ENCODE measurements at regions not wholly inside any gene's neighbourhood (a gene's known extent, or its start where the extent isn't known, plus 50 kb on each side); places are given as distances from the start of the nearest gene placed in this dataset.
"Not testable (repeated sequence)": the region's sequence is repeated elsewhere in the genome, so short reads cannot be mapped to it uniquely, and the experiment has no call there.

DNA sequence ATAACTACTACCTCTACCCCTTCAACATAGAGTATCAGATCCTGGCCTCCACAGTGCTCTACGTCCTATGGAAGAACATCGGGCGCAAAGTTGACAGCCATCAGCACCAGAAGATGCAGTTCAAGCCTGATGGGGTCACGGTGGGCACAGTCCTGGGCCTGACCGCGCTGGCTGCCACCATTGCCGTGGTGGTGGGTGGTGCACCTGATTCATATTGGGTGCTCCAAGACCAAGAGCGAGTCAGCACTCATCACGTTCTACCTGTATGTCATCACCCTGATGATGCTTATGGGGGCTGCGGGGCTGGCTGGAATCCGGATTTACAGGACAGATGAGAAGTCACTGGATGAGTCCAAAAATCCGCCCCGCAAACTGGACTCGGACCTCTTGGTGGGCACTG is 846.4 kb downstream of the RPIA start:
- DNase-seq = not testable (repeated sequence)

DNA sequence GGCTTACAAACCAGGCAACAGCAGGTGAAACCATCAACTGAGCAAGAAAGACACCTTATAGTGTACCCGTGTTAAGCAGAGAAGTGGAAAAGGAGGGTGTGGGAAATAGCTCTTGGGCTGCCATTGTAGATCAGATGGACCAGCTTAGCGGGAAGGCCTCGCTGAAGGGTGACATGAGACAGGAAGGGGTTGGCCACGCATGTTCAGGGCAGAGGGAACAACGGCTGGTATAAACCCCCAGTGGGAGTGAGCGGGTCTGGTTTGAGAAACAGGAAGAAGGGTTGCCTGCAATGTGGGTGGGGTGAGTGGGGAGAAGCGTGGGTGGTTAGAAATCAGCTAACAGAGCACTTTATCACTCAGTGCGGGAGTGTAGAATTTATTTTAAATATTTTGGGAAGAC is 852.6 kb downstream of the RPIA start:
- DNase-seq = not testable (repeated sequence)

DNA sequence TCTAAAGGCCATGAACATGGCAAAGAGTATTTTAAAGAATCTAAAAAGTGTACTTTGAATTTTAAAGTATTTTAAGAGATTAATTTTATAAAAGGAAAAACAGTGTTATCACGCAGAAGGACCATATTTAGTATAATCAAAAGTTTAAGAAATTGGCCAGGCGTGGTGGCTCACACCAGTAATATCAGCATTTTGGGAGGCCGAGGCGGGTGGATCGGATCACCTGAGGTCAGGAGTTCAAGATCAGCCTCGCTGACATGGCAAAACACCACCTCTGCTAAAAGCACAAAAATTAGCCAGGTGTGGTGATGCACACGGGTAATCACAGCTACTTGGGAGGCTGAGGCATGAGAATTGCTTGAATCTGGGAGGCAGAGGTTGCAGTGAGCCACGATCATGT is 887.7 kb downstream of the RPIA start:
- DNase-seq = not testable (repeated sequence)

DNA sequence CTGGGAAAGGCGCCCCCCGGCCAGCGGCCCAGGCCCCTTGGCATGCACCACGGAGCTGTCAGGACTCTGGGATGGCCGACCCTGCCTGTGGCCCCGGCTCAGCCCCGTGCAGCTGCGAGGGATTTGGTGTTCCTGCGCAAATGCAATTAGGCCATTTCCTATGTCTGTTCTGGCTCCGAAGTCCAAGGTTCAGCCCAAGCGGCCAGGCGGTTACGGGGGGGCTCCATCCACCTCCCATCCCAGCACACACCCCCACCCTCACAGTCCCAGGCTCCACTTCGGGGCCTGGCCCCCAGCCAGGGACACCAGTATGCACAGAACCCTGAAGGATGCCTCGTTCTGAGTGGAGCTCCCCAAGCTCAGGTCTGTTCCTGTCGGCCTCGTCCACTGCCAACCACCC is 891.3 kb downstream of the RPIA start:
- DNase-seq = not testable (repeated sequence)

DNA sequence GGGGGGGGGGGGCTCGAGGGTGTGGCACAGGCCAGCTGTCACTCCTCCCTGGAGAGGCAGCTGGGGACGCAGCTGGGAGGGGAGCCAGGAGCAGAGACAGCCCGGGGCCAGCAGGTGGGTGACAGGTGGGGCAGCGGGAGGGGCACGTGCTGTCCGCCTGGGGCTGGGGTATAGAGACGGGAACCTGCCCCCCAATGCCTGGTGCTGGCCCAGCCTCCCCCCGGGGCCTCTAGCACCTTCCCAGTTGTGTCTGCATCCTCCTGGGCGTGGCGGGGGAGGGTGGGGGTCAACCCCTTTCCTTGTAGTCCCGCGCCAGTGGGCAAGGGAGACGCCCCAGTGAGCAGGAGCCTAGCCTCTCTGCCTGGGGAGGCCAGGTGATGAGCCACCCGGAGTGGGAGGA is 892.6 kb downstream of the RPIA start:
- DNase-seq = not testable (repeated sequence)

DNA sequence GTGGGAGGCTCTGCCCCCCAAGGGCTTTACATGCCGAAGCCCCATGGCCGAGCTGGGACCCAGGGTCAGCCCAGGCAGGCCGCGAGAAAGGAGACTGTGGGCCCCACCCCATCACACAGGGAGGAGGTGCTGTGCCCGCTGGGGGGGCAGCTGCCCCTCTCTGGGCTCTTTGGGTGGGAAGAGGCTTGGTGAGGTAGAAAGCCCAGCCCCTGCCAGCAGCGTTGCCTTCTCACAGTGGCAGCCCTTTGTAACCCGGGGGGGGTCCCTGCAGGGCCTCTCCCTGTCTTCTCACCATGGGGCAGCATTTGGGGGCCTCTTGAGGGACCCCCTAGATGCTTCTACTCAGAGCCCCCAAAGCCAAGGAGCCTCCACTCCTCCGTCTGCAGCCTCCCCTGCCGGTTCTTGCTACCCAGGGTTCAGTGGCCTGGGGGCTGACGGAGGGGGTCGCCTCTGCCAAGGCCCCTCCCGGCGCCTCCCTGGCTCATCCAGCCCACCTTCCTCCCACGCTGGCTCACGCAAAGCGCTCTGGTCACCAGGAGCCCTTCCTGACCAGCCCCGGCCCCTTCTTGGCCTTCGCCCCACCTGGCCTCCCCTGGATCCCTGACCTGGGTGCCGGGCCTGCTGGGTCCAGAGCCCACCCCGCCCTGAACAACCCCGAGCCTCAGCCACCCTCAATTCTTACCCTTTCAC is 893.5 kb downstream of the RPIA start:
- not testable (repeated sequence) for DNase-seq

DNA sequence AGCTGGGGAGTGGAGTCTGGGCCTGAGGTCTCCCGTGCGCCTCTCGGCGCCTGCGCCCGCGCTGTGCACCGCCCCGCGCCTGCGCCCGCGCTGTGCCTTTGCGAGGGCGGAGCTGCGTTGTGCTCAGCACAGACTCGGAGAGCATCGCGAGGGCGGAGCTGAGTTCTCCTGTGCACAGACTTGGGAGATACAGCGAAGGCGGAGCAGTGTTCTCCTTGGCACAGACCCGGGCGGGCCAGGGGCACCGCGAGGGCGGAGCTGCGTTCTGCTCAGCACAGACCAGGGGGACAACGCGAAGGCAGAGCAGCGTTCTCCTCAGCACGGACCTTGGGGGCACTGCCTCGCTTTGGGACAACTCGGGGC is 894.1 kb downstream of the RPIA start:
- DNase-seq = peak; percentile 46

DNA sequence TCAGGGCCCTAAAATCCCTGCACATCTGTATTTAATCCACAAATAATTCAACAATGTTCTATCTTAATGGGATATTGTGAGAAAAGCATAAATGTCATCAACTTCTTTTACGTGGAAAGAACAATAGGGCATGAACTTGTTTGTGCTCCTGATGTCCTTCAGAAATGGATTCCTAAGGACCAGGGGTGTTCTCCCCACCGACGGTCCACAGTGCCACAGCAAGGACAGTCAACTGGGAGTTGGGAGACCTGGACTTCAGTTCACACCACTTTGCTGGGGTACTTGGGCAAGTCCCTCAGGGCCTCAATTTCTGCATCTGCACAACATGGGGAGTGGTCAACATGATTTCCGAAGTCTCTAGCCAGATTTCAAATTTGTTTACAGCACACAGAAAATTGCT is 908.4 kb downstream of the RPIA start:
- DNase-seq = not testable (repeated sequence)

DNA sequence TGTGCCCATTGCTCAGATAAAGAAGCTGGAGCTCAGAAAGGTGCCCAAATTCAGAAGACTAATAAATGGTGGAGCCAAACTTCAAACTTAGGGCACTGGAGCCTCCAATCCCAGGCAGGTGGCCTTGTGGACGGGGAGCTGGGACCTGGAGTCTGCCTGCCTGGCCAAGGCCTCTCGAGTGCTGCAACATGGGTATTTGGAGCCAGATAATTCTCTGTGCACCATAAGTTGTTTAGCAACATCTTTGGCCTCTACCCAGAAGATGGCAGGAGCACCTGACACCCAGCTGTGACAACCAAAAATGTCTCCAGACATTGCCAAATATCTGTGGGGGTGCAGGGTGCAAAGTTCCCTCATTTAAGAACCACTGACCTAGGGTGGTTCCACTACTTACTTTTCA is 915.0 kb downstream of the RPIA start:
- not testable (repeated sequence) for DNase-seq

DNA sequence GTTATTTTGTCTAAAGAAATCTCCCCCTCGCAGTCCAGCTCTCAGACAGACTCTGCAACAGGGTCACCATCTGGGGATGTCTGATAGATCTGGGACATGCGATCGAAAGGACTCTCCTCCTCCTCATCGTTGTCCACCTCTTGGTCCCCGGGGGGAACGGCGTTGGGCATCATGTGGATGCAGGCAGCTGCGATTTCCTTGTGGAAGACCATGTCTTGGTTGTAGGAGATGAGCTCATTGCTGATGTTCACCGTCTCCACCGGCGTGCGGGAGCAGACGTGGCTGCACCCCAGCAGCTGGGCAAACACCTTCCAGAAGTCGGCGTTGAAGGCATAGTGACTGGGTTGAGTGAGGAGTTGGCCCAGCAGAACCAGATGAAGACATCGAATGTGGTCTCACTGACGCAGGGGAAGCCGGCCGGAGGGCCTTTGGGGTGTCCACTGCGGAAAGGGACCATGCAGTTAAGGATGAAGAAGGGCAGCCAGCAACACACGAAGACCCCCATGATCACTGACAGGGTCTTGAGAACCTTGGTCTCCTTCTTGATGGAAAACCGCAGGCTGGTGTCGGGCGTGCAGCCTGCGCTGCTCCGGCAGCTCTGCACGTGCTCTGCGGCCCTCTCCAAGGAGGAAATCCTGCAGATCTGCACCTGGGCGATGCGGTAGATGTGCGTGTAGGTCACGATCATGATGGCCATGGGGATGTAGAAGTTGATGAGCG is 918.9 kb downstream of the RPIA start:
- not testable (repeated sequence) for DNase-seq

DNA sequence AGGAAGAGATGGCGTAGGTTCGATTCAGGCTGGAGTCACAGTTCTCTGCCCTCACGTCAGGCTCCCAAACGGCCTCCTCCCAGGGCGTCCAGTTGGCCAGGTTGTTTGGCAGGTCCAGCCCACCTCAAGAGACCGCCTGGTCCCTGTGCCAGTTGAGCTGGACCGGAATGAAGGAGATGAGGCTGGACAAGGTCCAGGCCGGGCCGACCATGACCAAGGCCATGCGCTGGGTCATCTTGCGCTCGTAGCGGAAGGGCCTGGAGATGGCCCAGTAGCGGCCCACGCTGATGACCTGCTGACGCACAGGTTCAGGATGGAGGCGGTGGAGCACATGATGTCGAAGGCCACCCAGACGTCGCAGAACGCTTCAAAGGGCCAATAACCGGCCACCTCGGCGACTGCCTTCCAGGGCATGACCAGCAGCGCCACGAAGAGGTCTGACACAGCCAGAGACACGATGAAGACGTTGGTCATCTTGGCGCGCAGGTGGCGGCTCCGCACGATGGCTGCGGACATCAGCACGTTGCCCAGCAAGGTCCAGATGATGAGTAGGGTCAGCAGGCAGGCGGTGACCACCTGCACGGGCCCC is 919.5 kb downstream of the RPIA start:
- not testable (repeated sequence) for DNase-seq

DNA sequence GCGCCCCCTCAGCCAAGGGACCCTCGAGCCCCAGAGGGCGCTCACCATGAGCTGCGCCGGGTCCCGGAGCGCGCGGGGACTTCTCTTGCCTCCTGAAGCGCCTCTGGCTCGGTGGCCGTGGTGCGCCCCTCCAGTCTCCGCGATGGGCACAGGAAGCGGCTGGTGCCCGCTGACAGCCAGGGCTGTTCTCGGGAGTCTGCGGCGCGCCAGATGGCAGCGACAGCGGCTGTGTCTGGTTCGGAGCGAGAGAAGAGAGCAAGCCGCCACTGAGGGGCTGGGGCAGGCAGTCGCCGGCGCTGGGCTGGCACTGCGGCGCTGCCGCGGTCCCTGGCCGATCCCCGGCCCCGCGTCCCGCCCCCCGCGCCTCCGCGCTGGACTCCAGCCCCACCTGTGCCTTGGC is 920.2 kb downstream of the RPIA start:
- not testable (repeated sequence) for DNase-seq

DNA sequence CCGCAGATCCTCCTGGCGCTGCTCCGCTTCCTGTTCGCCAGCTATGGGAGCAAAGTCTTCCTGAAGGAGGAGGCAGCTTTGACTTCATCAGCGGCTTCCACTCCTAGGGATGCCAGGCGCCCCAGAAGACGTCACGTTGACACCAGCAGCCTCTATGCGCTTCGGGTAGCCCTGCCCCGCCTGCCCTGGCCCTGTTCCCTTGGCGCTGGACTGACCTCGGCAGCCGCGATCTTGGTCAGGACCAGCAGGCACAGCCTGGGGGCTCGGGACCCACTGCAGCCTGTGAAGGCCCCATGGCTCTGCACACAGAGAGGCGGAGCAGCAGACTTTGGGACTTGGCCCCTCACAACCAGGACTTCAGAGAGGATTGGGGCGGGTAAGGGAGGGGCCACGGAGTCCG is 957.8 kb downstream of the RPIA start:
- not testable (repeated sequence) for DNase-seq

DNA sequence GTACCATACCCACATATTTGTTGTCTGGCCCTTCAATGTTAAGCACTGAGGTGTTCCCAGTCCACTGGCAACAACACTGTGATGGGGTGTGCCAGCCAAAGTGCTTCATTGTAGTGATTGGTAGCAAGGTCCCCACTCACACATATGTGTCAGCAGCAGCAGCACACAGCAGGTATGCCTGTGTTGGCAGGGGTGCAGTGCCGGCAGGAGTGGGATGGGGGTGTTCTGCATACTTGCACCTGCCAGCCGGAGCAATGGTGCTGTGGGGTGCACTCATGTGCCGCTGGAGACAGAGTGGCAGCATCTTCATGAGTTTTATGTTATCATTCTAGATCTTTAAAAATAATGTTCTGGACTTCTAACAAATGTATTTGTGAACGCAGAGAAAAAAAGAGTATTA is 987.8 kb downstream of the RPIA start:
- not testable (repeated sequence) for DNase-seq

Data from activated CD4-positive, alpha-beta T cell treated with anti-CD3 and anti-CD28 coated beads for 48 hours (primary cell).